Hematopoietic multipotent progenitor cell treated with erythropoietin and hydrocortisone succinate and interleukin-3 and kit ligand, for 6 days (in vitro differentiated cells): ENCODE measurements at regions not wholly inside any gene's neighbourhood (a gene's known extent, or its start where the extent isn't known, plus 50 kb on each side); places are given as distances from the start of the nearest gene placed in this dataset.

Source experiments
- DNase-seq: peaks from one replicate; pipeline ENCODE4 v3.0.0-alpha.2; 2015

GRCh38 chr13:90951663-90952062, 395.8 kb upstream of the MIR17HG start:
- DNase-seq, result no peak

GRCh38 chr13:90952326-90952725, 395.2 kb upstream of the MIR17HG start:
- DNase-seq, result no peak

GRCh38 chr13:90954605-90955195, 392.8 kb upstream of the MIR17HG start:
- DNase-seq, result no peak

GRCh38 chr13:90956031-90956430, 391.5 kb upstream of the MIR17HG start:
- DNase-seq, result no peak

DNA sequence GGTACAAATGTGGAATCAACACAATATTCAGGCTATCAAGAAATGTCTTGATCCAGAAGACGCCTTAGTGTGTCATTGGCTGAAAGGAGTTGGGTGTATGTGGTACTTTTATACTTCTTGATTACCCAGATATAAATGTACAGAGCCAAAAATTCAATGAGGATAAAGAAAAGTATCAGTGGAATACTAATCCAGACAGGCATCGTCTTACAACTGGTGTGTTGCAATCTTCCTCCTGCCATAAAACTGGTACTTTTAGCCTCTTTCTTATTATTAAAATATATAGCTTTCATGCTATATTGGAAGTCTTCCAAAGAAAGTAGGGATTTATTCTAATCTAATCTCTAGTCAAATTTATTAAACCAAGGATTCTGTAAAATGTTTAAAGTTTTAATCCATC, 388.6 kb upstream of the MIR17HG start:
- DNase-seq, result no peak

GRCh38 chr13:90968166-90968904, 379.2 kb upstream of the MIR17HG start:
- DNase-seq, result peak; percentile 45

GRCh38 chr13:90974249-90974975, 373.1 kb upstream of the MIR17HG start:
- DNase-seq, result no peak

DNA sequence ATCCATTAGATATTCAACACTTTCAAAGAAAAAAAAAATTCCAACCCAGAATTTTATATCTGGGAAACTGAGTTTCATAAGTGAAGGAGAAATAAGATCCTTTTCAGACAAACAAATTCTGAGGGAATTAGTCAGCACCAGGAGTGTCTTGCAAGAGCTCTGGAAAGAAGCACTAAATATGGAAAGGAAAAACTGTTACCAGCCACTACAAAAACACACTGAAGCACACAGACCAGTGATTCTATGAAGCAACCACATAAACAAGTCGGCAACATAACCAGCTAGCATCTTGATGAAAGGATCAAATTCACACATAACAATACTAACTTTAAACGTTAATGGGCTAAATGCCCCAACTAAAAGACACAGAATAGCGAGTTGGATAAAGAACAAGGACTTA, 368.4 kb upstream of the MIR17HG start:
- no peak for DNase-seq

DNA sequence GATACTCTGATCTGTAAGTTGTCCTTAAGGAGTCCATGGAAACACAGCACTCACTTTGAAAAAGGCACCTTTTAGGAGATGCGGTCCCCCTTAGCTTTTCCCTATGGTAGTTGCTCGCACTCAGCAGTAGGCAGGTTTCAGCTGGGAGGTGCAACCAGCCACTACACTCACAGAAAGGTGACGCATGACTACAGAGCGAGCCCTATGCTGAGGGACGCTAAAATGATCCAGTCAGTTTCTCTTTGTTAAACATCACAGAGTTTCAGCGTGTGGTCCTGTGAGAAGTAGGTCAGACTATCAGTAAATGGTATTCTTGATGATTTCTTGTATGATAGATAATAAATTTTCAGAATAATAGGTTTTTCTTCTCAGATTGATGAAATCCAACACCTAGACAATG, 362.7 kb upstream of the MIR17HG start:
- no peak for DNase-seq

DNA sequence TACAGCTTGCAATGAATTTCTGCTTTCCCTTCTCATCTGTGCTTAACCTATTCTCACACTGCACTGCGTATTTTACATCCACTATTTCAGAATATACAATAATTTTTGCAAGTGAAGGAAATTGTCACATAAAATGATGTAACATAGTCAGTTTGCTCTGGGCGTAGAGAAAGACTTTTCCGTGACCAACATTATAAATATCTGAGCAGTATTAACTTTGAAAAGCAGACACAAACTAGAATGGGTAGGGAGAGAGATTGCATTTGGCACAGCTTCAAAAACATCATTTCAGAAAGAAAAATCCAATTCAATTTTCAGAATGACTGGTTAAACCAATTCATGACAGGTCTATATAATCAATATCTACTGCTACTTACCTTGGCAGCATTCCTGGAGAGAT, 352.5 kb upstream of the MIR17HG start:
- DNase-seq, result no peak

- DNase-seq, result no peak
These were observed 351.9 kb upstream of the MIR17HG start for GRCh38 chr13:90995614-90996013.

DNA sequence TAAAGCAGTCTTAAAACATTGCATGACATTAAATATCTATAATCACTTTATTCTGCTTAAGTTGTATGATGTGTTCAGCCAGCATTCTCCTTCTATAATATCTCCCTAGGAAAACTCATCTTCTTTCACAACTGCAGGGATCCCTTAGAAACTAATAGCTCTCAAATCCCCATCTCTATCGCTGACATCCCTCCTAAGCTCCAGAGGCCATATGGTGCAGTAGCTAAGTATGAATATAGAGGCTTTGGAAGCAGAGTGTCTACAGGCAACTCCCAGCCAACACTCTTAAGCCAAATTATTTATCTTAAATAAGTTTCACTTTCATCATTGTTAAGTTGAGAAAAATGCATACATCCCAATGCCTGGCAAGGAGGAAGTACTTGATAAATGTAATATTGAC, 349.5 kb upstream of the MIR17HG start:
- DNase-seq, result no peak

- DNase-seq, result no peak
These were observed 348.1 kb upstream of the MIR17HG start for GRCh38 chr13:90999401-90999800.

DNA sequence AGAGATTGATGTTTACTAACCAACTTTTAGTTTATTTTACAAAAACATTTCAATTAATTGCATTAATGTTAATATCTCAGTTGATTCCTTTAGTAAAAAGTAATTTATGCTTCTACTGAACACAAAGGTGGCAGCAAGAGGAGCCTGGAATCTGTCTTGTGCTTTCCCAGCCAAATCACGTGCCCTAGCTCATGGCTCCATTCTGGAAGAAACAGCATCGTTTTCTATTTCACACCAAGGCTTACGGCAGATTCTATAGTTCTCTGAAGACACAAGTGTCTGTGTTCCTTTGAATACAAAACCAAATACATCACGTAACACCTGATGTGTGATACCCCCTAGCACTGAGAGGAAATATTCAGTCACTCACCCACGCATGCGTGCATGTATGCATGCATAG, 346.1 kb upstream of the MIR17HG start:
- no peak for DNase-seq

DNA sequence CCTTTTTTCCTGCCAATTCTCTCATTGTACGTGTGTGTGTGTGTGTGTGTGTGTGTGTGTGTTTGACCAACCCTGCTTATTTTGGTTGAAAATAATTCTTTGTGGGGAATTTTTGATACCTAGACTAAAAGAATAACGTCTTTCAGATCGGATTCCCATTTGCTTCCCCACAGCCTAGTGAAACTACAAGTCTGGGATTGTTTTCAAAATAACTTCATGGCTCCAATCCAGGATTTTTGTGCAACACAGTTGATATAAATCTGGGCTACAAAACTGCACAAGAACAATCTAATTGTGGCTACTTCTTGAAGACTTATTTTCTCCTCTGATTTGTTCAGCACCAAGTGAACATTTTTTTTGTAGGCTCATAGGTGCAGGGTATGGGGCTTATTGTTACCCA, 332.8 kb upstream of the MIR17HG start:
- no peak for DNase-seq

- DNase-seq, result peak; percentile 83
These were observed 330.3 kb upstream of the MIR17HG start for GRCh38 chr13:91017031-91017668.

- DNase-seq, result peak; percentile 77
These were observed 329.8 kb upstream of the MIR17HG start for GRCh38 chr13:91017669-91018053.

GRCh38 chr13:91020461-91021034, 326.9 kb upstream of the MIR17HG start:
- DNase-seq, result no peak

DNA sequence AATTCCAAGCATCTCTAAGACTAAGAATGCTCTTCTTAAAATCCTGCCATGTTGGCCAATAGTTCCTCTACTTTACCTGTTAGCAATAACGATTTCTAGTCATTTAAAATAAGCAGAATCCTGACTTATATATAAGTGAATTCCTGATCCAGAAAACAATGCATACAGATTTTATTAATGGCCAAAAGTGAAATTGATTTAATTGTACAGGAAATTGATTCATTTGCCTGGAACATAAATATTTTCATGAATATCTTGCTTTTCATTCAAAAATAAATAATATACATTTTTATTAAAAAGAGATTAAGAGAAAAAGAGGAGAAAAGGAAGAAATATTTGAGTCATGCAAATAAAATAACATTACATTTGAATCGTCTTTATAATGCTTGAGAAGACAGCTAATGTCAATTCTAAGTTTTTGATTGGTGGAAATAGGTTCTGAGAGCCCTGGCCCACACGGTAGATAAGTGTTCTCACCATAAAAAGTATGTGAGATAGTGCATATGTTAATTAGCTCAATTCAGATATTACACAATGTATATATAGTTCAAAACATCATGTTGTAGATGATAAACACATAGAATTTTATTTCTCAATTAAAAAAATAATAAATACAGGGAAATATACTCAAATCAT, 323.2 kb upstream of the MIR17HG start:
- no peak for DNase-seq

GRCh38 chr13:91025442-91025841, 322.0 kb upstream of the MIR17HG start:
- no peak for DNase-seq

DNA sequence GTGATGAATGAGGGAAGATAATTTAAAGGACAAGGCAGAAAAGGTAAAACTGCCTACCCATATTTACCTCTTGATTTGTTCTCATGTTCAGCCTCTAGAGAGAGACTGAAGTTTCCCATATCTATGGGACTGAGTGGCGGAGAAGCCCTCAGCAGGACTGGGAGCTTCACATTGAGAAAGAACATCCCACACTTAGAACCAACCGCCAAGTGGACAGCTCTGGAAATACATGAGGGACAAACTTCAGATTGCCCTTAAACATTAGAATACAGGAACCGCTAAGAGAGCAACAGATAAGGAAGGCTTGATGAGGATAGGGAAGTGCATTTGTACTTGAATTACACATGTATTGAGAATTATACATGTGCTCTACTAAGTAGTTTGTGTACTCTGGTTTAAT, 316.0 kb upstream of the MIR17HG start:
- DNase-seq, result peak; percentile 9

- DNase-seq, result no peak
These were observed 315.4 kb upstream of the MIR17HG start for GRCh38 chr13:91032104-91032503.

DNA sequence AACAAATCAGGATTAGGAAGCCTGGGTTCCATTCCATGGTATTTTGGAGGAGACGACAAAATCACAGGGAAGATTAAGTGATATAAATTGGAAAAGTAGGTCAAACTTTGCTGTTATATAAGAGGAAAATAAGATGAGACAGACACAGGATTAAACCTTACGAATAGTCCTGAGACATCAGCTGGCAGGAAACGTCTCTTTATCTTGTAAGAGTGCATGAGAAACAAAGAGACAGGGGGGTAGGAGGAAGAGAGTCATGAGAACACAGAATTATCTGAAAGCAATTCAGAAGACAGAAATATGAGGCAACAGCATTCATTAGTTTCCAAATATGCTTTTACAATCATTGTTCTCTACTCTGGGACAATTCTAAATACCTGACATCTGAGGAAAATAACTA, 310.6 kb upstream of the MIR17HG start:
- no peak for DNase-seq
